Stomach smooth muscle (tissue), 2 donors: ENCODE measurements at regions not wholly inside any gene's neighbourhood (a gene's known extent, or its start where the extent isn't known, plus 50 kb on each side); places are given as distances from the start of the nearest gene placed in this dataset.
"Not testable (repeated sequence)": the region's sequence is repeated elsewhere in the genome, so short reads cannot be mapped to it uniquely, and the experiment has no call there.

Experiments used
- H3K27ac ChIP-seq: one replicate; pipeline ENCODE4 v1.7.0; 2013; ENCODE audit warnings: mild to moderate bottlenecking, low read length, inconsistent platforms
- H3K27me3 ChIP-seq, 2 donors: one replicate each; pipeline ENCODE4 v1.7.0; 2013; ENCODE audit warnings: low read length in 2 of 2; ENCODE audit not compliant: insufficient read depth in 2 of 2, control insufficient read depth in 1 of 2
- H3K36me3 ChIP-seq, 2 donors: one replicate each; pipeline ENCODE4 v1.7.0; 2013; ENCODE audit warnings: low read length in 2 of 2; ENCODE audit not compliant: control insufficient read depth in 2 of 2, insufficient read depth in 2 of 2
- H3K4me1 ChIP-seq: one replicate; pipeline ENCODE4 v1.7.0; 2013; ENCODE audit warnings: low read length; ENCODE audit not compliant: control insufficient read depth, insufficient read depth
- H3K4me3 ChIP-seq, 2 donors: one replicate each; pipeline ENCODE4 v1.7.0; 2013; ENCODE audit warnings: low read length in 2 of 2
- H3K9ac ChIP-seq, 2 donors: one replicate each; pipeline ENCODE4 v1.7.0; 2013; ENCODE audit warnings: low read length in 2 of 2, mild to moderate bottlenecking in 1 of 2
- H3K9me3 ChIP-seq, 2 donors: one replicate each; pipeline ENCODE4 v1.7.0; 2013; ENCODE audit warnings: low read length in 2 of 2; ENCODE audit not compliant: control insufficient read depth in 2 of 2
- donor health status: healthy.
- donor health status: Pancreatic carcinoma.

- H3K27me3 ChIP-seq, H3K9me3 ChIP-seq, H3K36me3 ChIP-seq, H3K27ac ChIP-seq, H3K4me1 ChIP-seq, H3K9ac ChIP-seq, H3K4me3 ChIP-seq: not testable (repeated sequence)
Measured at GRCh38 chr10:78096486-78096885, 62.8 kb downstream of the RPS24 start.

GRCh38 chr10:78102593-78102992, 68.9 kb downstream of the RPS24 start:
- not testable (repeated sequence) for H3K27ac ChIP-seq, H3K36me3 ChIP-seq, H3K9ac ChIP-seq, H3K9me3 ChIP-seq, H3K4me1 ChIP-seq, H3K27me3 ChIP-seq, H3K4me3 ChIP-seq

DNA sequence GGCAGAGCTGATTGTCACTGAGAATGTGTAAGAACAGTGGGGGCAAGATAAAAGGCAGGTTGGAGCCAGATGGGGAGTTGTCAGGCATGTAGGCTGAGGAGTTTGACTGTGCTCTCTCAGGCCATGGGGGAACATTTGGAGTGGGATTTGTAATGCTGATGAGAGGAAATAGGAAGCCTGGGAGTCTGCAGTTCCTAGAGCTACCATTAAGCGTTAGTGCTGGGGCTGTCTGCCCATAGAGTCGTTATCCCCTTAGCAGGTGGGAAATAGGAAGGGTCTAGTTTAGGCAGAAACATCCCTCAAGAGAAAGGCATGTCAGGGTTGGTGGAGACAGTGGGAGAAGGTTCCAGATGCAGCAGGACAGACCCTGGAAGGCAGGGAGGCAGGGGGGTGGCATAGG, 75.5 kb downstream of the RPS24 start:
- Histone ChIP-seq H3K27me3 (no peaks in the 10 kb centered on the region), H3K36me3 (no peaks in the 10 kb centered on the region), H3K27ac (no peak overlapping the region), H3K9ac (no peak overlapping the region), H3K4me1 (no peaks in the 10 kb centered on the region), H3K9me3 (no peaks in the 10 kb centered on the region), H3K4me3 (no peak overlapping the region)

DNA sequence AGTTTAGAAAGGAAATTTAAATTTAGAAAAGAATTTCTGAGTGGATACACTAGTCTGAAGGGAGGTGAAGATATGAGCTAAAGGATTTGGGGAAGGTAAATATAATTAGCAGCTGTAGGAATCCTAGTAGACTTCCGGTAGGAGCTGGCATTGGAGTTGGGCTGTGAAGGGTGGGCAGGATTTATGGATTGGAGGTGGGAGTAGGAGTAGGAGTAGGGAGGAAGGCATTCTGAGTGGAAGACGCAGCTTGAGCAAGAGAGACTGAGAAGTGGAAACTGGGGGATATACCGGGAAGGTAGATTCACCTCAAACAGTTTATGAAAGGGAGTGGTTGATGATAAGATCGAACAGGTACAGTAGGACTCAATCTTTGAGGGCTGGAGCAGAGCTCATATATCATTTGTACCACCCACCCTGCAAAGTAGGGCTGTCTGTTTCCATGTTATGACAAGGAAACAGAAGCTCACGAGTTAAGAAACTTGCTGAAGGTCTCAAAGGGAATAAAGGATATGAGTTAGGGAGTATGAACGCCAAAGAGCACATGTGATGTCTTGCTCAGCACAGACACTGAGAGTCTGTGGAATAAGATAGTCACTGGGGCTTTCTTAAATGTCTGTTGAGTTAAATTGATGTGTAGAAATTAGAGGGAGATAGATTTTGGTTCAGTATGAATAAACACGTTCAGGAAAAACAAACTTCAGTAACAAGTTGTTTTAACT, 81.6 kb downstream of the RPS24 start:
- H3K27me3 ChIP-seq = no peaks in the 10 kb centered on the region
- H3K4me1 ChIP-seq = no peaks in the 10 kb centered on the region
- no peak overlapping the region for H3K4me3 ChIP-seq
- H3K9me3 ChIP-seq = peaks cover 0 to 2% of the 10 kb centered on the region in 2 donors
- H3K27ac ChIP-seq = no peak overlapping the region
- no peak overlapping the region for H3K9ac ChIP-seq
- no peaks in the 10 kb centered on the region for H3K36me3 ChIP-seq

DNA sequence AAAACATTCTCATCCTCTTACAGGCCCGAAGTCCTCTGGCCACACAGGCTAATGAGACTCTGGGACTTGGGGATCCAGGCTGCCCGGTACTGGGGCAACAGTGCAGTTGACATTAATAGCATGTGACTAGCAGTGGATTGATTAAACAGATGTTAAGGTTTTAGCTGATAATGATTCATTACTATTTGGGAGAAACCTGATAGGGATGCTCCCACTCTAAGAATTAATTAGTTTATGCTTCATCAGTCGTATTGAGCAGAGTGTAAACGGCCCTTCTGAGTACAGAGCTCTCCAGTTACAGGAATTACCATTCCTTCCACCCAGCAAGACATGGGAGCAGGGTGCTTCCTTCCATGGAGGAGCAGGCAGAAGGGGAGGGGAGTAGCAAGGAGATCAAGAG, 82.7 kb downstream of the RPS24 start:
- no peak overlapping the region for H3K9ac ChIP-seq

GRCh38 chr10:78118591-78118990, 84.9 kb downstream of the RPS24 start:
- H3K4me3 ChIP-seq = no peak overlapping the region
- H3K27me3 ChIP-seq = no peaks in the 10 kb centered on the region
- no peaks in the 10 kb centered on the region for H3K4me1 ChIP-seq
- H3K9me3 ChIP-seq = peaks cover 4 to 11% of the 10 kb centered on the region in 2 donors
- H3K36me3 ChIP-seq = no peaks in the 10 kb centered on the region
- no peak overlapping the region for H3K9ac ChIP-seq
- H3K27ac ChIP-seq = no peak overlapping the region

More for the DNA sequence above, 82.7 kb downstream of the RPS24 start:
- Histone ChIP-seq H3K36me3 (no peaks in the 10 kb centered on the region), H3K27me3 (no peaks in the 10 kb centered on the region), H3K4me1 (no peaks in the 10 kb centered on the region), H3K4me3 (no peak overlapping the region), H3K27ac (no peak overlapping the region), H3K9me3 (peaks cover 0 to 2% of the 10 kb centered on the region in 2 donors)

DNA sequence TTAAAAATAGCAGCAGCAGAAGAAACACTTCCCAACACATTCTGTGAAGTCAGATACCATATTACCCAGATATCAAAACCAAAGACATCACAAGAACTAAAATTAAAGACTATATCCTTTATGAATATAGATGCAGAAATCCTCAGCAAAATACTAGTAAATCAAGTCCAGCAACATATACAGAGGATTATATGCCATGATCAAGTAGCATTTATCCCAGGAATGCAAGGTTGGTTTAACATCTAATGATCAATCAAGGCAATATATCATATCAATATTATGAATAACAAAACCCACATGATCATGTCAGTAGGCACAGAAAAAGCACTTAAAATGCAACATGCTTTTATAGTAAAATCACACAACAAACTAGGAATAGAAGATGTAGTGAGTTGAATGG, 88.1 kb downstream of the RPS24 start:
- Histone ChIP-seq H3K27me3 (no peaks in the 10 kb centered on the region), H3K4me1 (no peaks in the 10 kb centered on the region), H3K9ac (no peak overlapping the region), H3K27ac (no peak overlapping the region), H3K36me3 (no peaks in the 10 kb centered on the region), H3K9me3 (peaks cover 5 to 15% of the 10 kb centered on the region in 2 donors), H3K4me3 (no peak overlapping the region)

DNA sequence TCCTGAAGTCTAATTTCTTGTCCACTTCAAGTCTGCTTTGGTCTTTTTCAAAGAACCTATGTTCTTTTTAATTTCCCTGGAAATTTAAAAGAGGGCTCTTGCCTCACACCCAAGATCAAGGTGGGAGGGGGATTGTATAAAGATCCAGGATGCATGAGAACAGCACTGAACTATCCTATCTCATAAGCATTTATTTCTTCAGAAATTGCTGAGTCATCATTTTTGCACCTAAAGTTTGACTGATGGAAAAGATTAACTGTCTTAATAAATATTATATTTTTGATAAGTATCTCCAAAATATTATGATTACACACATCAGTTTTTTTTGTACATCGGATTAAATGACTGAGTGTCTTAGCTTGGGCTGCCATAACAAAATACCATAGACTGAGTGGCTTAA, 90.5 kb downstream of the RPS24 start:
- peaks cover 5 to 12% of the 10 kb centered on the region in 2 donors for H3K9me3 ChIP-seq
- no peaks in the 10 kb centered on the region for H3K4me1 ChIP-seq
- H3K27ac ChIP-seq = no peak overlapping the region
- H3K9ac ChIP-seq = no peak overlapping the region
- no peaks in the 10 kb centered on the region for H3K27me3 ChIP-seq
- no peaks in the 10 kb centered on the region for H3K36me3 ChIP-seq
- no peak overlapping the region for H3K4me3 ChIP-seq

DNA sequence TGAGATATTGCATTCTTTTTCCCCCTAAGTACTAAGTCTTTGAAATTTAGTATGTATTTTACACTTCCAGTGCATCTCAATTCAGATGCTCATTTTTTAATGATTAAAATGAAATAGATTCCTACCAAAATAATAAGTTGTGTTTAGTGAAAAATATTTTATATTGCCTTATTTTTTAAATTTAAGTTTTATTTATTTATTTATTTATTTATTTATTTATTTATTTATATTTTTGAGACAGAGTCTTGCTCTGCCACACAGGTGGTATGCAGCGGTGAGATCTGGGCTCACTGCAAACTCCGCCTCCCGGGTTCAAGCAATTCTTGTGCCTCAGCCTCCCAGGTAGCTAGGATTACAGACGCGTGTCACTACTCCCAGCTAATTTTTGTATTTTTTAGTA, 95.5 kb downstream of the RPS24 start:
- H3K27ac ChIP-seq = no peak overlapping the region
- no peaks in the 10 kb centered on the region for H3K27me3 ChIP-seq
- no peak overlapping the region for H3K4me3 ChIP-seq
- no peaks in the 10 kb centered on the region for H3K4me1 ChIP-seq
- no peaks in the 10 kb centered on the region for H3K36me3 ChIP-seq
- no peak overlapping the region for H3K9ac ChIP-seq
- peaks cover 0 to 3% of the 10 kb centered on the region in 2 donors for H3K9me3 ChIP-seq

DNA sequence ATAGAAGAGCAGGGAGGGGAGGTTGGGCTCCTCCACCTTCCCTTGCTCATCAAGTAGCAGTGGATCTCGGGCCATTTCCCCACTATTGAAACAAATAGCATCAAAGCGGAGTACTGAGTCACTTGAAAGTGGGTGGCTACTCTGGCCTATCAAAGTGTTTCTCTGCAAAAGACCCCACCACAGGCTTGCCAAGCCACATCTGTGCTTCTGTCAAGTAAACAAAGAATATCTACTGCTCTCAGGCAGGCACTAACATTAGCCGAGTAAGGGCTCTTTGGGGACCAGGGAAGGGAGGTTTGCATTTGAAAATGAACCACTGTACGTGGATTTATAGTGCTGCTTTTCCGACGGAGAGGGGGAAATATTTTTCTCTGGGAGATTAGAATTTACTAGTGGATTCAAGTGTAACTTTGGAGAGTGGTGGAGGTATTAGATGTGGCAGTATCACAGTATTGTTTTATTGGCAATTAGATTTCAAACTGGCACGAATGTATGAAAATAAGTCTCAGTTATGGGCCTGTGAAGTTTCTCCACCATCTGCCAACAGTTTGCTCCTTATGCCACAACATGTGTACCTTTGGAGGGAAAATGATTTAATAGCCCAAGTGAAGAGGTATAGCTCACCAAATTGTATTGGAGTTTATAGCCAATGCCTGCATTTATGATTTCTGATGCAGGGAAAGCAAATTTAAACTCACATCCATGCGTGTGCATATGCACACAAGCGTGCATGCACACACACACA, 97.5 kb downstream of the RPS24 start:
- Histone ChIP-seq H3K4me3 (no peak overlapping the region), H3K4me1 (no peaks in the 10 kb centered on the region), H3K27me3 (no peaks in the 10 kb centered on the region), H3K36me3 (no peaks in the 10 kb centered on the region), H3K9me3 (no peaks in the 10 kb centered on the region), H3K27ac (no peak overlapping the region), H3K9ac (no peak overlapping the region)

GRCh38 chr10:78134773-78135306, 101.2 kb downstream of the RPS24 start:
- H3K4me3 ChIP-seq = no peak overlapping the region
- no peak overlapping the region for H3K9ac ChIP-seq
- H3K27me3 ChIP-seq = no peaks in the 10 kb centered on the region
- H3K4me1 ChIP-seq = no peaks in the 10 kb centered on the region
- H3K36me3 ChIP-seq = no peaks in the 10 kb centered on the region
- H3K27ac ChIP-seq = no peak overlapping the region
- no peaks in the 10 kb centered on the region for H3K9me3 ChIP-seq
